ENCODE measurements at regions not wholly inside any gene's neighbourhood (a gene's known extent, or its start where the extent isn't known, plus 50 kb on each side); places are given as distances from the start of the nearest gene placed in this dataset.

GRCh38 chr6:27061235-27061993 is 186.1 kb upstream of the PRSS16 start:
- TF ChIP-seq CTCF (IDR thresholded peaks at IDR 0.05) (no peak), POLR2A (IDR thresholded peaks at IDR 0.05) (no peak)
- WGBS, 4 donors, result 82 to 95% (median 91%) methylated on average over 3 of the region's 3 CpGs
- Histone ChIP-seq H3K27ac (no peak overlapping the region), H3K9me3 (replicated peaks in 1 of 3) (no peaks in the 10 kb centered on the region), H3K27me3 (no peaks in the 10 kb centered on the region), H3K4me1 (replicated peaks in 1 of 2) (no peaks in the 10 kb centered on the region), H3K4me3 (no peak overlapping the region), H3K36me3 (replicated peaks in 1 of 2) (no peaks in the 10 kb centered on the region)
- no peak for DNase-seq
- intact Hi-C loops (cut with DNase I), result no loop called here

- intact Hi-C loops (cut with DNase I), result no loop called here
- Histone ChIP-seq H3K36me3 (replicated peaks in 1 of 2) (no peaks in the 10 kb centered on the region), H3K4me1 (replicated peaks in 1 of 2) (no peaks in the 10 kb centered on the region), H3K9me3 (replicated peaks in 1 of 3) (no peaks in the 10 kb centered on the region), H3K4me3 (no peak overlapping the region), H3K27ac (no peak overlapping the region), H3K27me3 (no peaks in the 10 kb centered on the region)
- TF ChIP-seq CTCF (IDR thresholded peaks at IDR 0.05) (no peak), POLR2A (IDR thresholded peaks at IDR 0.05) (no peak)
- DNase-seq, result no peak
These were observed 184.7 kb upstream of the PRSS16 start for GRCh38 chr6:27062755-27063154.

GRCh38 chr6:27065183-27065582 is 182.3 kb upstream of the PRSS16 start:
- WGBS, 4 donors, result 83 to 90% (median 88%) methylated on average over 3 of the region's 3 CpGs
- TF ChIP-seq CTCF (IDR thresholded peaks at IDR 0.05) (no peak), POLR2A (IDR thresholded peaks at IDR 0.05) (no peak)
- no peak overlapping the region for H3K27ac ChIP-seq
- no peaks in the 10 kb centered on the region for H3K4me1 ChIP-seq (replicated peaks in 1 of 2)
- no peak overlapping the region for H3K4me3 ChIP-seq
- no peaks in the 10 kb centered on the region for H3K27me3 ChIP-seq
- no peak for DNase-seq
- intact Hi-C loops (cut with DNase I), result no loop called here
- no peaks in the 10 kb centered on the region for H3K9me3 ChIP-seq (replicated peaks in 1 of 3)
- no peaks in the 10 kb centered on the region for H3K36me3 ChIP-seq (replicated peaks in 1 of 2)

GRCh38 chr6:27066381-27066780 is 181.1 kb upstream of the PRSS16 start:
- WGBS, 4 donors, result 44 to 58% (median 55%) methylated on average over 4 of the region's 4 CpGs
- no peak for TF ChIP-seq CTCF (IDR thresholded peaks at IDR 0.05)
- TF ChIP-seq POLR2A (IDR thresholded peaks at IDR 0.05), result no peak
- no peaks in the 10 kb centered on the region for H3K9me3 ChIP-seq (replicated peaks in 1 of 3)

More at GRCh38 chr6:27066381-27066780, 181.1 kb upstream of the PRSS16 start:
- Histone ChIP-seq H3K36me3 (replicated peaks in 1 of 2) (no peaks in the 10 kb centered on the region), H3K4me3 (no peak overlapping the region), H3K27me3 (peaks cover under 1% of the 10 kb centered on the region), H3K27ac (no peak overlapping the region), H3K4me1 (replicated peaks in 1 of 2) (no peaks in the 10 kb centered on the region)
- intact Hi-C loops (cut with DNase I), result no loop called here
- no peak for DNase-seq

Measured in adrenal gland (tissue), 9 donors.